GM23338 (cell line): ENCODE measurements at regions not wholly inside any gene's neighbourhood (a gene's known extent, or its start where the extent isn't known, plus 50 kb on each side); places are given as distances from the start of the nearest gene placed in this dataset.

Experiments
- ATAC-seq: fragments of 200-7000 bp; cut with Tn5 transposase; 3 replicates; pipeline ENCODE4 v1.9.1; 2020
- DNase-seq: peaks from one replicate; pipeline ENCODE4 v3.0.0-alpha.2; 2015; ENCODE audit warnings: low spot score
- H2AFZ ChIP-seq: fragments of 200-600 bp; sonication (generic); 2 replicates; pipeline ENCODE4 v1.8.0; 2016; ENCODE audit warnings: antibody characterized with exemption, mild to moderate bottlenecking, moderate library complexity
- H3F3A ChIP-seq: fragments of 200-600 bp; sonication (generic); replicated peaks from 2 replicates; pipeline ENCODE4 v1.8.0; 2017; ENCODE audit warnings: antibody characterized with exemption, mixed run types, low read depth
- H3K27ac ChIP-seq: fragments of 200-600 bp; sonication (generic); 2 replicates; pipeline ENCODE4 v1.6.1; 2016; ENCODE audit warnings: low read depth
- H3K27me3 ChIP-seq: fragments of 200-600 bp; sonication (generic); 2 replicates; pipeline ENCODE4 v1.8.0; 2016; ENCODE audit warnings: mild to moderate bottlenecking, mixed run types, moderate library complexity; ENCODE audit not compliant: insufficient read depth
- H3K36me3 ChIP-seq: fragments of 200-600 bp; sonication (generic); 2 replicates; pipeline ENCODE4 v1.8.0; 2016; ENCODE audit warnings: mild to moderate bottlenecking; ENCODE audit not compliant: insufficient read depth
- H3K4me1 ChIP-seq: fragments of 200-600 bp; sonication (generic); 2 replicates; pipeline ENCODE4 v1.8.0; 2016; ENCODE audit warnings: mild to moderate bottlenecking, moderate library complexity; ENCODE audit not compliant: insufficient read depth
- H3K4me2 ChIP-seq: fragments of 200-600 bp; sonication (generic); 2 replicates; pipeline ENCODE4 v1.7.1; 2017; ENCODE audit warnings: mixed run types
- H3K4me3 ChIP-seq: fragments of 200-600 bp; sonication (generic); 2 replicates; pipeline ENCODE4 v1.6.1; 2016; ENCODE audit warnings: mixed run types
- H3K79me2 ChIP-seq: fragments of 200-600 bp; sonication (generic); replicated peaks from 2 replicates; pipeline ENCODE4 v1.8.0; 2017; ENCODE audit warnings: mild to moderate bottlenecking; ENCODE audit not compliant: insufficient read depth
- H3K9me2 ChIP-seq: fragments of 200-600 bp; sonication (generic); 2 replicates; pipeline ENCODE4 v1.8.0; 2017; ENCODE audit not compliant: insufficient read depth
- H4K20me1 ChIP-seq: fragments of 200-600 bp; sonication (generic); replicated peaks from 2 replicates; pipeline ENCODE4 v1.8.0; 2017; ENCODE audit warnings: mild to moderate bottlenecking; ENCODE audit not compliant: insufficient read depth
- H3K27ac Mint-ChIP-seq: 2 replicates; pipeline ENCODE4 v1.8.0; 2020; ENCODE audit warnings: inconsistent platforms, mild to moderate bottlenecking, moderate library complexity, mixed read lengths
- H3K27me3 Mint-ChIP-seq: 3 replicates; pipeline ENCODE4 v1.8.0; 2022; ENCODE audit warnings: low read depth, mild to moderate bottlenecking, moderate library complexity, mixed read lengths, inconsistent platforms; ENCODE audit not compliant: insufficient read depth, poor library complexity
- H3K36me3 Mint-ChIP-seq: 3 replicates; pipeline ENCODE4 v1.8.0; 2021; ENCODE audit warnings: low read depth, mild to moderate bottlenecking, inconsistent platforms, moderate library complexity, mixed read lengths
- H3K4me1 Mint-ChIP-seq: 3 replicates; pipeline ENCODE4 v1.8.0; 2020; ENCODE audit warnings: mild to moderate bottlenecking, inconsistent platforms, mixed read lengths
- H3K4me3 Mint-ChIP-seq: 3 replicates; pipeline ENCODE4 v1.8.0; 2021; ENCODE audit warnings: moderate library complexity, mild to moderate bottlenecking, inconsistent platforms, mixed read lengths
- H3K9me3 Mint-ChIP-seq: 3 replicates; pipeline ENCODE4 v1.8.0; 2020; ENCODE audit warnings: moderate library complexity, mild to moderate bottlenecking, inconsistent platforms, mixed read lengths
- EZH2phosphoT487 ChIP-seq: fragments of 200-600 bp; sonication (generic); IDR thresholded peaks from one replicate; pipeline ENCODE4 v1.8.1; 2018; ENCODE audit warnings: antibody characterized with exemption; ENCODE audit not compliant: unreplicated experiment
- JUNB ChIP-seq: IDR thresholded peaks from one replicate; pipeline ENCODE4 v1.6.1; 2016; ENCODE audit warnings: antibody characterized with exemption; ENCODE audit not compliant: unreplicated experiment
- NANOG ChIP-seq: IDR thresholded peaks from 2 replicates; pipeline ENCODE4 v1.6.1; 2016; ENCODE audit warnings: antibody characterized with exemption, borderline replicate concordance
- STAT1 ChIP-seq: IDR thresholded peaks from one replicate; pipeline ENCODE4 v1.6.1; 2016; ENCODE audit warnings: antibody characterized with exemption; ENCODE audit not compliant: unreplicated experiment
- ZNF114 ChIP-seq: fragments of 250-450 bp; sonication (Bioruptor Pico); IDR thresholded peaks from 2 replicates; pipeline ENCODE4 v1.5.0; 2020; ENCODE audit warnings: mild to moderate bottlenecking, moderate library complexity
- TF ChIP-seq, protein P1 (sequence below): IDR thresholded peaks from 2 replicates; pipeline ENCODE4 v1.6.1; 2016; ENCODE audit warnings: antibody characterized with exemption
- TF ChIP-seq, protein P2 (sequence below): IDR thresholded peaks from one replicate; pipeline ENCODE4 v1.6.1; 2018; ENCODE audit warnings: antibody characterized with exemption; ENCODE audit not compliant: unreplicated experiment
- TF ChIP-seq, protein P3 (sequence below), 2 experiments: fragments of 200-600 bp in 1 of 2; sonication (generic) in 1 of 2; conservative IDR thresholded peaks; 2 replicates each; pipeline versions ENCODE4 v1.5.1 to v1.6.1; 2016 to 2017; ENCODE audit warnings: antibody characterized with exemption in 2 of 2, low read depth in 2 of 2, mild to moderate bottlenecking in 2 of 2, moderate library complexity in 1 of 2

DNA sequence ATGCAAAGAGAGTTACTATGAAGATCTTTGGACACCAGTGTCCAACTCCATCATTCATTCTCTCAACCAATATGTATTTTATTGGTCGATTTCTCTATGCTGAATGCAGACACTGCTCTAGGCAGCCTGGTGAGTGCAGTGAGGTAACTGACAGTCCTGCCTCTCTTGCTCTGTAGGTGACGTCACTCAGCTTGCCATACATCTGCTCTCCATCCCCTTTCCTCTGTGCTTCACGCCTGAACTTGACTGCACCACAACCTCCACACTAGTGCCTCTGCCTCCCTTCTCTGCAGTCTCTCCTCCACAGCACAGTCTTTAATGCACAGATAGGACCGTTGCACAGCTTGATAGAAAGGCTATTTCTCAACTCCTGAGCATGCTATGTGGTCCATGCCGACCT is 344.9 kb upstream of the NOCT start (continued):
- TF ChIP-seq, protein P1, sequence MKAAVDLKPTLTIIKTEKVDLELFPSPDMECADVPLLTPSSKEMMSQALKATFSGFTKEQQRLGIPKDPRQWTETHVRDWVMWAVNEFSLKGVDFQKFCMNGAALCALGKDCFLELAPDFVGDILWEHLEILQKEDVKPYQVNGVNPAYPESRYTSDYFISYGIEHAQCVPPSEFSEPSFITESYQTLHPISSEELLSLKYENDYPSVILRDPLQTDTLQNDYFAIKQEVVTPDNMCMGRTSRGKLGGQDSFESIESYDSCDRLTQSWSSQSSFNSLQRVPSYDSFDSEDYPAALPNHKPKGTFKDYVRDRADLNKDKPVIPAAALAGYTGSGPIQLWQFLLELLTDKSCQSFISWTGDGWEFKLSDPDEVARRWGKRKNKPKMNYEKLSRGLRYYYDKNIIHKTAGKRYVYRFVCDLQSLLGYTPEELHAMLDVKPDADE = no peak
- TF ChIP-seq JUNB = no peak
- TF ChIP-seq, protein P2, sequence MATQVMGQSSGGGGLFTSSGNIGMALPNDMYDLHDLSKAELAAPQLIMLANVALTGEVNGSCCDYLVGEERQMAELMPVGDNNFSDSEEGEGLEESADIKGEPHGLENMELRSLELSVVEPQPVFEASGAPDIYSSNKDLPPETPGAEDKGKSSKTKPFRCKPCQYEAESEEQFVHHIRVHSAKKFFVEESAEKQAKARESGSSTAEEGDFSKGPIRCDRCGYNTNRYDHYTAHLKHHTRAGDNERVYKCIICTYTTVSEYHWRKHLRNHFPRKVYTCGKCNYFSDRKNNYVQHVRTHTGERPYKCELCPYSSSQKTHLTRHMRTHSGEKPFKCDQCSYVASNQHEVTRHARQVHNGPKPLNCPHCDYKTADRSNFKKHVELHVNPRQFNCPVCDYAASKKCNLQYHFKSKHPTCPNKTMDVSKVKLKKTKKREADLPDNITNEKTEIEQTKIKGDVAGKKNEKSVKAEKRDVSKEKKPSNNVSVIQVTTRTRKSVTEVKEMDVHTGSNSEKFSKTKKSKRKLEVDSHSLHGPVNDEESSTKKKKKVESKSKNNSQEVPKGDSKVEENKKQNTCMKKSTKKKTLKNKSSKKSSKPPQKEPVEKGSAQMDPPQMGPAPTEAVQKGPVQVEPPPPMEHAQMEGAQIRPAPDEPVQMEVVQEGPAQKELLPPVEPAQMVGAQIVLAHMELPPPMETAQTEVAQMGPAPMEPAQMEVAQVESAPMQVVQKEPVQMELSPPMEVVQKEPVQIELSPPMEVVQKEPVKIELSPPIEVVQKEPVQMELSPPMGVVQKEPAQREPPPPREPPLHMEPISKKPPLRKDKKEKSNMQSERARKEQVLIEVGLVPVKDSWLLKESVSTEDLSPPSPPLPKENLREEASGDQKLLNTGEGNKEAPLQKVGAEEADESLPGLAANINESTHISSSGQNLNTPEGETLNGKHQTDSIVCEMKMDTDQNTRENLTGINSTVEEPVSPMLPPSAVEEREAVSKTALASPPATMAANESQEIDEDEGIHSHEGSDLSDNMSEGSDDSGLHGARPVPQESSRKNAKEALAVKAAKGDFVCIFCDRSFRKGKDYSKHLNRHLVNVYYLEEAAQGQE = no peak
- no peak for TF ChIP-seq ZNF114
- no peak for TF ChIP-seq EZH2phosphoT487
- TF ChIP-seq, protein P3, sequence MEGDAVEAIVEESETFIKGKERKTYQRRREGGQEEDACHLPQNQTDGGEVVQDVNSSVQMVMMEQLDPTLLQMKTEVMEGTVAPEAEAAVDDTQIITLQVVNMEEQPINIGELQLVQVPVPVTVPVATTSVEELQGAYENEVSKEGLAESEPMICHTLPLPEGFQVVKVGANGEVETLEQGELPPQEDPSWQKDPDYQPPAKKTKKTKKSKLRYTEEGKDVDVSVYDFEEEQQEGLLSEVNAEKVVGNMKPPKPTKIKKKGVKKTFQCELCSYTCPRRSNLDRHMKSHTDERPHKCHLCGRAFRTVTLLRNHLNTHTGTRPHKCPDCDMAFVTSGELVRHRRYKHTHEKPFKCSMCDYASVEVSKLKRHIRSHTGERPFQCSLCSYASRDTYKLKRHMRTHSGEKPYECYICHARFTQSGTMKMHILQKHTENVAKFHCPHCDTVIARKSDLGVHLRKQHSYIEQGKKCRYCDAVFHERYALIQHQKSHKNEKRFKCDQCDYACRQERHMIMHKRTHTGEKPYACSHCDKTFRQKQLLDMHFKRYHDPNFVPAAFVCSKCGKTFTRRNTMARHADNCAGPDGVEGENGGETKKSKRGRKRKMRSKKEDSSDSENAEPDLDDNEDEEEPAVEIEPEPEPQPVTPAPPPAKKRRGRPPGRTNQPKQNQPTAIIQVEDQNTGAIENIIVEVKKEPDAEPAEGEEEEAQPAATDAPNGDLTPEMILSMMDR (conservative IDR thresholded peaks at IDR 0.05; ENCODE audit: low read depth in 2 of 2) = no peak
- TF ChIP-seq STAT1 = no peak

DNA sequence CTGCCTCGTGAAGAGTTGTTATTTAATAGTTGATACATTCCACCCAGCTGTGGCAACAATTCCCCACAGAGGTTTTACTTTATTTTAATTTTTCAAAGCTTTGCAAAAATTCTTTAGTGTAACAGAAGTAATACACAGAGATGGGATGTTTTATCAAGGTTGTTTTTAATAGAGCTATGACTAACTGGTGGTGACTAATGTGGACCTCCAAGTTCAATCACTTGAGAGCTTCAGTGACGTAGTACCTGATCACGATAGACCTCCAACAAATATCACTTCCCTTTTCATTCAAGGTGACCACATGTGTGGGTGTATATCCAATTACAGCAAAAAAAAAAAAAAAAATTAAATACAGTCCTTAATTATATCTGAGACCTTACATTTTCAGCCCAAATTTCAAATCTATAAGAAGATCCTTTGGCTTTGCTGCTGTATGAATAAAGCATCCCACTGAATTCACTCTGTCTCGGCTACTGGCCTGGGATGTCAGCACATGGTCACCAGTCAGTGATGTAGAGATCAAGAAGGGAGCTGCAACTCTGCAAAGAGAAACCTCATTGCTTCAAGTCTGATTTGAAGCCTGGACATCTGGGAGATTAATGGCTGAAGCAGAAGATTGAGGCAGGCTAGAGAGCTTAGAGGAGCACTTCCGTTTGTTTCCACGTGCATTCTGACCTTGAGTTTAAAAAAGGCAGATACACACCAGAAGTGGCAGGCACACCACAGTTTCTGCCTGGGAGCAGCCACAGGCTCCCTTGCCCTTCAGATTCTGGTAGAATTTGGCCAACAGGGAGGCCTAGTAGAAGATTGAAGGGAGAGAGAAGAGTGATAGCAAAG is 345.9 kb upstream of the NOCT start:
- H3K9me3 Mint-ChIP-seq = no peaks in the 10 kb centered on the region; the same call in 2 of the 3 replicates
- Histone ChIP-seq H3K9me2 (peaks cover 13% of the 10 kb centered on the region), H3K36me3 (no peaks in the 10 kb centered on the region), H2AFZ (peak overlapping the region; percentile 63; the same call in 1 of the 2 replicates), H4K20me1 (no peaks in the 10 kb centered on the region), H3K4me2 (no peak overlapping the region), H3K4me3 (no peak overlapping the region), H3F3A (no peaks in the 10 kb centered on the region), H3K27ac (no peak overlapping the region), H3K27me3 (no peaks in the 10 kb centered on the region), H3K4me1 (peaks cover 12% of the 10 kb centered on the region), H3K79me2 (no peaks in the 10 kb centered on the region)
- H3K4me1 Mint-ChIP-seq = peaks cover 6% of the 10 kb centered on the region; the same call in 2 of the 3 replicates
- TF ChIP-seq, protein P2 = no peak
- TF ChIP-seq NANOG = no peak
- peaks cover 3% of the 10 kb centered on the region for H3K27me3 Mint-ChIP-seq
- no peaks in the 10 kb centered on the region; the same call in 2 of the 3 replicates for H3K36me3 Mint-ChIP-seq
- H3K27ac Mint-ChIP-seq = no peak overlapping the region
- no peak for ATAC-seq
- DNase-seq = no peak
- no peak overlapping the region for H3K4me3 Mint-ChIP-seq
